ENCODE measurements at regions not wholly inside any gene's neighbourhood (a gene's known extent, or its start where the extent isn't known, plus 50 kb on each side); places are given as distances from the start of the nearest gene placed in this dataset.

GRCh38 chr15:81473177-81473576 is 99.2 kb upstream of the TMC3 start:
- DNase-seq (no peak), ATAC-seq (ENCODE audit: low read depth) (no peak)
- Mint-ChIP-seq H3K36me3 (no peaks in the 10 kb centered on the region), H3K27me3 (peaks cover 23% of the 10 kb centered on the region), H3K27ac (no peak overlapping the region), H3K4me1 (no peaks in the 10 kb centered on the region), H3K4me3 (no peak overlapping the region), H3K9me3 (no peaks in the 10 kb centered on the region)
- POLR2A ChIA-PET: no interaction called here

GRCh38 chr15:81471151-81471550 is 97.1 kb upstream of the TMC3 start:
- no peak for ATAC-seq (ENCODE audit: low read depth)
- DNase-seq: no peak
- POLR2A ChIA-PET: no interaction called here
- H3K36me3 Mint-ChIP-seq: no peaks in the 10 kb centered on the region
- H3K4me3 Mint-ChIP-seq: no peak overlapping the region
- no peak overlapping the region for H3K27ac Mint-ChIP-seq
- no peaks in the 10 kb centered on the region for H3K4me1 Mint-ChIP-seq
- H3K9me3 Mint-ChIP-seq: peaks cover 4% of the 10 kb centered on the region
- H3K27me3 Mint-ChIP-seq: peaks cover 23% of the 10 kb centered on the region

GRCh38 chr15:81469154-81469553 is 95.1 kb upstream of the TMC3 start:
- Mint-ChIP-seq H3K4me1 (no peaks in the 10 kb centered on the region), H3K9me3 (peaks cover 11% of the 10 kb centered on the region), H3K27me3 (peaks cover 23% of the 10 kb centered on the region), H3K27ac (no peak overlapping the region), H3K36me3 (peaks cover 2% of the 10 kb centered on the region), H3K4me3 (no peak overlapping the region)
- DNase-seq: no peak
- POLR2A ChIA-PET: no interaction called here
- ATAC-seq (ENCODE audit: low read depth): no peak

DNA sequence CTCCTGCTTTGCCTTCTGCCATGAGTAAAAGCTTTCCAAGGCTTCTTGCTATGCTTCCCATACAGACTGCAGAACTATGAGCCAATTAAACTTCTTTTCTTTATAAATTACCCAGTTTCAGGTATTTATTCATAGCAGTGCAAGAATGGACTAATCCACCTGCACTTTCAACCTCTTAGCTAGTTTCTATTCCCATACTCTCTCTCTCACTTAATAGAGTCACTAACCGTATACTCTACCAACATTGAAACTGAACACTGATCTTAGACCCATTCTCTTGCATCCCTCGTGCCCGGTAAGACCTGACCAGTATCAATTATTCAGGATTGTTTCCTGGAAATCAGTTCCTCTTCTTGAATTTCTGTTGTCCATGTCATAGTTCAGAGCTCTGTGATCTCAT is 92.7 kb upstream of the TMC3 start:
- Mint-ChIP-seq H3K36me3 (peaks cover 4% of the 10 kb centered on the region), H3K4me3 (no peak overlapping the region), H3K27me3 (peaks cover 21% of the 10 kb centered on the region), H3K9me3 (peaks cover 13% of the 10 kb centered on the region), H3K4me1 (no peaks in the 10 kb centered on the region), H3K27ac (no peak overlapping the region)
- POLR2A ChIA-PET: no interaction called here
- no peak for ATAC-seq (ENCODE audit: low read depth)
- DNase-seq: no peak

- no peak overlapping the region for H3K4me3 Mint-ChIP-seq
- no peak for ATAC-seq (ENCODE audit: low read depth)
- POLR2A ChIA-PET: no interaction called here
These were observed 80.0 kb upstream of the TMC3 start for GRCh38 chr15:81454024-81454423.

GRCh38 chr15:81450721-81451120 is 76.7 kb upstream of the TMC3 start:
- POLR2A ChIA-PET: no interaction called here
- Mint-ChIP-seq H3K4me3 (no peak overlapping the region), H3K4me1 (peaks cover 4% of the 10 kb centered on the region), H3K9me3 (peaks cover 3% of the 10 kb centered on the region), H3K27ac (no peak overlapping the region), H3K27me3 (peaks cover 12% of the 10 kb centered on the region), H3K36me3 (no peaks in the 10 kb centered on the region)
- DNase-seq (no peak), ATAC-seq (ENCODE audit: low read depth) (no peak)

More at GRCh38 chr15:81454024-81454423, 80.0 kb upstream of the TMC3 start:
- Mint-ChIP-seq H3K4me1 (peaks cover 13% of the 10 kb centered on the region), H3K9me3 (peaks cover 4% of the 10 kb centered on the region), H3K27ac (no peak overlapping the region), H3K36me3 (peaks cover 5% of the 10 kb centered on the region), H3K27me3 (peaks cover 8% of the 10 kb centered on the region)
- DNase-seq: no peak

GRCh38 chr15:81449836-81450474 is 75.9 kb upstream of the TMC3 start:
- POLR2A ChIA-PET: no interaction called here
- H3K27me3 Mint-ChIP-seq: peaks cover 12% of the 10 kb centered on the region
- ATAC-seq (ENCODE audit: low read depth): no peak
- no peak overlapping the region for H3K4me3 Mint-ChIP-seq
- peaks cover 5% of the 10 kb centered on the region for H3K9me3 Mint-ChIP-seq
- H3K4me1 Mint-ChIP-seq: peaks cover 4% of the 10 kb centered on the region
- no peak overlapping the region for H3K27ac Mint-ChIP-seq
- no peak for DNase-seq
- no peaks in the 10 kb centered on the region for H3K36me3 Mint-ChIP-seq

DNA sequence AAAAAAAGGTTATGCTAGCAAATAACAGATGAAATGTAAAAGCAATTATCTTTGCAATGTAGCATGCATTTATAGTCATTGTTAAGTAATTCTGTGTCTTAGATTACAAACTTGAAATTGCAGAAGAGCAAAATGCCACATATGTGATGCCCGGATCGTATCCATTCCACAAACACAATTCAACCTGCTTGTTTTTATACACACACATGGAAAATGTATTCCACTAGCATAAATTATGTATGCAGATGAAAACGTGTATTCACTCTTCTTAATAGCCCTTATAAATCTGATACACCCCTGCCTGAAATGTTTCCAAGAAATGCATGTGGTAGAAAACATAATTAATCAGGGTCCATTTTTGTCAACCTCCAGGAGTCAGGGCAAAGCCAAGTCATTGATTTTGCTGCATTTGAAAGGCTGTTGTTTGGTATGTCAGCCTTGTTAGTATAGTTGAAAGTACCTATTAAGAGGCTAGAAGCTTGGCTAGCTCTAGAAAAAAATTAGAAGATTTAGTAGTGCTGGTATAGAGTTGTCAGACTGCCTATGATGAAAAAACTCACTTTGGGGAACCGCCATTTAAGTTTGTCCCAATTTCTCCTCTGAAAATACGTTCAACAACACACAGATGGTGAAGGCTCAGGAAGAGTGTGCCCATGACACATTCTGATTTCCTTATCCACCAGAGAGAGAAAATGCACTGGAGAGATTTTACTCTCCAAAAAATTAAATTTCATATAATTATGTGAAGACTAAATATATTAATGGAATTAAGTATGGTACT is 69.2 kb upstream of the TMC3 start:
- H3K9me3 Mint-ChIP-seq: peaks cover 6% of the 10 kb centered on the region
- H3K27me3 Mint-ChIP-seq: peaks cover 13% of the 10 kb centered on the region
- ATAC-seq (ENCODE audit: low read depth) (no peak), DNase-seq (no peak)
- no peaks in the 10 kb centered on the region for H3K4me1 Mint-ChIP-seq
- H3K27ac Mint-ChIP-seq: no peak overlapping the region
- no peaks in the 10 kb centered on the region for H3K36me3 Mint-ChIP-seq
- POLR2A ChIA-PET: no interaction called here
- no peak overlapping the region for H3K4me3 Mint-ChIP-seq

- Mint-ChIP-seq H3K27me3 (peaks cover 10% of the 10 kb centered on the region), H3K27ac (no peak overlapping the region), H3K9me3 (peaks cover 6% of the 10 kb centered on the region), H3K36me3 (no peaks in the 10 kb centered on the region), H3K4me3 (no peak overlapping the region), H3K4me1 (no peaks in the 10 kb centered on the region)
- ATAC-seq (ENCODE audit: low read depth) (no peak), DNase-seq (no peak)
- POLR2A ChIA-PET: no interaction called here
These were observed 68.4 kb upstream of the TMC3 start for GRCh38 chr15:81442454-81442853.

DNA sequence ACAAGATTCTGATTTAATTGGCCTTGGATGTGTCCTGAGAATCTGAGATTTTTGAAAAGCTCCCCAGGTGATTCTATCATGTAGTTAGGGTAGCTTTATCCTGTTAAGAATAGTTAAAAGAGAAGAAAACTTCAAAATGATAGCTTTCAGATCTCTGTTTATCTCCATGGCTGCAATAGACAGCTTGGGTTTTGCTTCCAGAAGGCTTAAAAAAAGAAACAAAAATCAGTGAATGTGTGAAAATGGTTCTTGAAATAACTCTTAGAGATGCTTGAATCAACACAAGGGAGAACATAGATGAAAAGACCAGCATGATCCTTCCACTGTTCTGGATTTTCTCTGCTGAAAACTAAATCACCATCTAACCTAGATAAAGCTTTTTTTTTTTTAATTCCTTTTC is 60.8 kb upstream of the TMC3 start:
- ATAC-seq (ENCODE audit: low read depth): no peak
- H3K36me3 Mint-ChIP-seq: no peaks in the 10 kb centered on the region
- H3K27ac Mint-ChIP-seq: no peak overlapping the region
- POLR2A ChIA-PET: no interaction called here
- H3K27me3 Mint-ChIP-seq: peaks cover 13% of the 10 kb centered on the region
- no peaks in the 10 kb centered on the region for H3K4me1 Mint-ChIP-seq
- H3K9me3 Mint-ChIP-seq: no peaks in the 10 kb centered on the region
- no peak overlapping the region for H3K4me3 Mint-ChIP-seq
- DNase-seq: no peak

DNA sequence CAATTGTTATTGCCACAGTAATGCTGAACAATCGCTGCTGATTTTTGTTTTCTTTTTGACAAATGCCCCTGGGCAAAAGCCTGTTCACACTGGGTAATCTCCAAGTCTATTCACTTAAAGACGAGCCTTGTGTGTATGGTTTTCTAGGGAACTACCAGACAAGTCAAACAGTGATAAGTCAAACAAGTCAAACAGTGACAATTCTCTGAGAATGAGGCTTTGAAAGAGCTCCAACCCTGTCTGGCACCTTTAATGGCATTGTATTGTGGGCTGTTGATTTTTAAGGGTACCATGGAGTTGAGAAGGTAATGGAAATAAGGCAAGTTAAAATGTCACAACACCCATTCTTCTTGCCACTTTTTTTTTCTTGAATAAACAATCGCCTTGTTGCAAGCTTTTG is 59.4 kb upstream of the TMC3 start:
- Mint-ChIP-seq H3K4me1 (no peaks in the 10 kb centered on the region), H3K27ac (no peak overlapping the region), H3K27me3 (peaks cover 16% of the 10 kb centered on the region), H3K9me3 (no peaks in the 10 kb centered on the region), H3K36me3 (no peaks in the 10 kb centered on the region), H3K4me3 (no peak overlapping the region)
- POLR2A ChIA-PET: no interaction called here
- no peak for ATAC-seq (ENCODE audit: low read depth)
- no peak for DNase-seq

DNA sequence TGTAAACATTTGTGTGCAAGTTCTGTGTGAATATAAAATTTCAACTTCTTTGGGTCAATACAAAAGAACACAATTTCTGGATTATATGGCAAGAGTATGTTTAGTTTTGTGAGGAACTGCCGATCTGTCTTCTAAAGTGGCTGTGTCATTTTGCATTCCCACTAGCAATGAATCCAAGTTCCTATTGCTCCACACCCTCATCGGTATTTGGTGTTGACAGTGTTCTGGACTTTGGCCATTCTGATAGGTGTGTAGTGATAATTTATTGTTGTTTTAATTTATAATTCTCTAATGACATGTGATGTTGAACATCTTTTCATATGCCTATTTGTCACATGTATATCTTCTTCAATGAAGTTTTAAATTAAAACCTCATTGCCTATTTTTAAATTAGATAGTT is 58.2 kb upstream of the TMC3 start:
- DNase-seq (no peak), ATAC-seq (ENCODE audit: low read depth) (no peak)
- H3K4me1 Mint-ChIP-seq: no peaks in the 10 kb centered on the region
- no peak overlapping the region for H3K27ac Mint-ChIP-seq
- H3K27me3 Mint-ChIP-seq: peaks cover 16% of the 10 kb centered on the region
- POLR2A ChIA-PET: no interaction called here
- H3K36me3 Mint-ChIP-seq: no peaks in the 10 kb centered on the region
- H3K9me3 Mint-ChIP-seq: no peaks in the 10 kb centered on the region
- H3K4me3 Mint-ChIP-seq: no peak overlapping the region

DNA sequence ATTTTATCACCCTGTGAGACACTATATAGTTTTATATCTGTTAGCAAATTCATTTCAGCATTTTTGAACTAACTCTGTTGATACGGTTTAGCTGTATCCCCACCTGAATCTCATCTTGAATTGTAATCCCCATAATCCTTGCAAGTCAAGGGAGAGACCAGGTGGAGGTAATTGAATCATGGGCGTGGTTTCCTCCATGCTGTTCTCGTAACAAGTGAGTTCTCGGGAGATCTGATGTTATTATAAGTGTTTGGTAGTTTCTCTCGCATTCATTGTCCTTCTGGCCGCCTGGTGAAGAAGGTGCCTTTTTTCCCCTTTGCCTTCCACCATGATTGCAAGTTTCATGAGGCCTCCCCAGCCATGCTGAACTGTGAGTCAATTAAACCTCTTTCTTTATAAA is 53.2 kb upstream of the TMC3 start:
- no peaks in the 10 kb centered on the region for H3K9me3 Mint-ChIP-seq
- no peak for ATAC-seq (ENCODE audit: low read depth)
- no peaks in the 10 kb centered on the region for H3K36me3 Mint-ChIP-seq
- H3K4me1 Mint-ChIP-seq: no peaks in the 10 kb centered on the region
- no peak for DNase-seq
- peaks cover 7% of the 10 kb centered on the region for H3K27me3 Mint-ChIP-seq
- H3K4me3 Mint-ChIP-seq: no peak overlapping the region
- POLR2A ChIA-PET: no interaction called here
- no peak overlapping the region for H3K27ac Mint-ChIP-seq

DNA sequence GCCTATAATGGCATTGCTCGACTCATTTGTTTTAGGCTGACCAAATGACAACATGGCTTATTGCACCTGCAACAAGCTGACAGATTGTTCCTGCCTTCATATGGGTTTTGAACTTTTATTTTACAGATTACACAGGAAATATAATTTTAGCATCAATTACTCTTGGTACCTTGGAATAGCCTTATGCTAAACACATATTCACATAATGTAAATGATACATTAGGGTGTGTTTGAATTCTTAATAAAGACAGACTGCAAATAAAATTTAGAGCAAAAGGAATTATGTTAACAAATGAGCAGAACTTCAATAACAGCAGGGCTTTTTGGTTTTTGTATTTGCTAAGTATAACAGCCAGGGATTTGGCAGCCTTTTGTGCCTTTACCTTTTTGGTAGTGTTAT is 51.9 kb upstream of the TMC3 start:
- Mint-ChIP-seq H3K27me3 (peaks cover 8% of the 10 kb centered on the region), H3K4me1 (no peaks in the 10 kb centered on the region), H3K36me3 (no peaks in the 10 kb centered on the region), H3K9me3 (no peaks in the 10 kb centered on the region), H3K27ac (no peak overlapping the region), H3K4me3 (no peak overlapping the region)
- ATAC-seq (ENCODE audit: low read depth) (no peak), DNase-seq (no peak)
- POLR2A ChIA-PET: no interaction called here
